ENCODE measurements at regions not wholly inside any gene's neighbourhood (a gene's known extent, or its start where the extent isn't known, plus 50 kb on each side); places are given as distances from the start of the nearest gene placed in this dataset.

DNA sequence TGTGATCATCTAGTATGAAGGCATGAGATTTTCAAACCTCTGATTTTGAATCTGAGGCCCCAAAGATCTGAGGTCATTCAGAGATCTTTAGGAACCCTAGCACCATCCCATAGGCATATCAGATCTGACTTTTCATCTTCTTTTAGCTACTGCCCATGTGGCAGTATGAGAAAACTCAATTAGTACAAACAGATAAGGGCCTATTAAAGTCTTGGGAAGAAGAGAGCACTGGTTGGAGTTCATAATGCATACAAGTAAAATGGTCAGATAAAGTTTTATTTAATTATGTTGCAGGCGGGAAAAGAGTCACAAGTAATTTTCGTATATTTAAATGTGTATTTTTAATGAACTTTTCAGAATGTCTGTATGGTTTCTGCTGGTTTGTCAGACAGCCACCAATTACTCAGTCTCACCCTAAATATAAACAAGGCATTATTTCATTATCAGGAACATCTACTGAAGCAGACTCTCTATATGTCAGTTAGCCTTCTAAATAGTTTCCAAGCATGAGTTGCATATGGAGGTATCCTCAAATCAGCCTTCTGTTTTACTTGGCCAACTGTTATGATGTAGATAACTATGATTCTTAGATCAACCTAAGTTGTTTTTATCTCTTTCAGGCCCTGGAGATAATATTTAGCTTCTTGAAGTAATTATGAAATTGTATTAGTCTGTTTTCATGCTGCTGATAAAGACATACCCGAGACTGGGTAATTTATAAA is 340.3 kb upstream of the TBC1D5 start:
- TF ChIP-seq SP1 (IDR thresholded peaks at IDR 0.05) (no peak), HDGF (IDR thresholded peaks at IDR 0.05; ENCODE audit: borderline replicate concordance) (no peak), ZNF384 (IDR thresholded peaks at IDR 0.05) (no peak), TARDBP (IDR thresholded peaks at IDR 0.05) (no peak), ELF4 (IDR thresholded peaks at IDR 0.05) (no peak), FOXM1 (IDR thresholded peaks at IDR 0.05; ENCODE audit: borderline replicate concordance) (no peak)

Data from HEK293T (cell line).